Right lobe of liver (tissue), 4 donors: ENCODE measurements at regions not wholly inside any gene's neighbourhood (a gene's known extent, or its start where the extent isn't known, plus 50 kb on each side); places are given as distances from the start of the nearest gene placed in this dataset.

Experiments
- POLR2A ChIP-seq: fragments of 450-650 bp; IDR thresholded peaks from one replicate; pipeline ENCODE4 v1.6.1; 2017; ENCODE audit warnings: antibody characterized with exemption, mild to moderate bottlenecking
- TF ChIP-seq, protein P1 (sequence below), 4 donors: fragments of 200-600 bp in 3 of 4; fragments of 450-650 bp in 1 of 4; IDR thresholded peaks; one replicate each; pipeline versions ENCODE4 v1.5.1 to v1.8.0; 2016 to 2022; ENCODE audit warnings: antibody characterized with exemption in 4 of 4, mild to moderate bottlenecking in 2 of 4
- donor health status: DM: no; HTN: no; CAD: no.
- donor health status: DM: no; HTN: no; CAD: no.
- donor health status: DM: no; HTN: yes; CAD: no.

DNA sequence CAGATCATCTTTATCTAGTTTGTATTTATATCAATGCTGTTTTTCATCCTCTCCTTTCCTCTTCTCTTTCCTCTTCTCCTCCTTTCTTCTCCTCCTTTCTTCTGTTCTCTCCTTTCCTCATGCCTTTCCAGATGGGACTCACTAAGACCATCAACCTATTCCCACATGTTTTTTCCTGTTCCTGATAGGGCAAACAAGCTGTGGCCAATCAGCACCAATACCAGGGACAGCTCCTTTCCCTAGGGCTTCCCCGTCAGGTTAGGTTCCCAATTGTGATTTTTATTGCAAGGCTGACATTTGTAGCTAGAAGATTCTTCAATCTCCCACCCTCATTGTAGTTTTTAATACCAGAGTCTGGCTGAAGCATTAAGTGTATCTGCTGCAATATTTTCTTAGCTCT, 76.3 kb upstream of the COL8A1 start:
- TF ChIP-seq, protein P1, sequence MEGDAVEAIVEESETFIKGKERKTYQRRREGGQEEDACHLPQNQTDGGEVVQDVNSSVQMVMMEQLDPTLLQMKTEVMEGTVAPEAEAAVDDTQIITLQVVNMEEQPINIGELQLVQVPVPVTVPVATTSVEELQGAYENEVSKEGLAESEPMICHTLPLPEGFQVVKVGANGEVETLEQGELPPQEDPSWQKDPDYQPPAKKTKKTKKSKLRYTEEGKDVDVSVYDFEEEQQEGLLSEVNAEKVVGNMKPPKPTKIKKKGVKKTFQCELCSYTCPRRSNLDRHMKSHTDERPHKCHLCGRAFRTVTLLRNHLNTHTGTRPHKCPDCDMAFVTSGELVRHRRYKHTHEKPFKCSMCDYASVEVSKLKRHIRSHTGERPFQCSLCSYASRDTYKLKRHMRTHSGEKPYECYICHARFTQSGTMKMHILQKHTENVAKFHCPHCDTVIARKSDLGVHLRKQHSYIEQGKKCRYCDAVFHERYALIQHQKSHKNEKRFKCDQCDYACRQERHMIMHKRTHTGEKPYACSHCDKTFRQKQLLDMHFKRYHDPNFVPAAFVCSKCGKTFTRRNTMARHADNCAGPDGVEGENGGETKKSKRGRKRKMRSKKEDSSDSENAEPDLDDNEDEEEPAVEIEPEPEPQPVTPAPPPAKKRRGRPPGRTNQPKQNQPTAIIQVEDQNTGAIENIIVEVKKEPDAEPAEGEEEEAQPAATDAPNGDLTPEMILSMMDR (IDR thresholded peaks at IDR 0.05), result no peak
- TF ChIP-seq POLR2A, result no peak
